ENCODE measurements at regions not wholly inside any gene's neighbourhood (a gene's known extent, or its start where the extent isn't known, plus 50 kb on each side); places are given as distances from the start of the nearest gene placed in this dataset.
A peak's percentile ranks its signal among the peaks of the same experiment; 100 is the strongest.

- Histone ChIP-seq H3K4me3 (ENCODE audit: low read length) (no peak overlapping the region), H3K27ac (ENCODE audit: low read length) (no peak overlapping the region), H3K4me2 (ENCODE audit: low read length) (no peak overlapping the region), H3K9me3 (ENCODE audit: low read length) (no peaks in the 10 kb centered on the region), H3K79me2 (replicated peaks; ENCODE audit: insufficient read depth, low read length) (no peaks in the 10 kb centered on the region), H4K20me1 (ENCODE audit: insufficient read depth) (no peaks in the 10 kb centered on the region), H3K9ac (ENCODE audit: low read length) (no peak overlapping the region), H3F3A (ENCODE audit: insufficient read depth, low read length, poor library complexity, severe bottlenecking) (no peaks in the 10 kb centered on the region), H2AFZ (ENCODE audit: low read depth, low read length) (no peak overlapping the region), H3K36me3 (ENCODE audit: insufficient read depth, low read length) (no peaks in the 10 kb centered on the region), H3K9me2 (ENCODE audit: insufficient read depth, low read length) (no peaks in the 10 kb centered on the region), H3K27me3 (ENCODE audit: insufficient read depth, low read depth, low read length) (no peaks in the 10 kb centered on the region)
- TF ChIP-seq TAF1 (IDR thresholded peaks at IDR 0.05; ENCODE audit: low read depth), result no peak
- no peak for TF ChIP-seq MXI1 (conservative IDR thresholded peaks at IDR 0.05; ENCODE audit: poor library complexity, severe bottlenecking)
- TF ChIP-seq CTCF (IDR thresholded peaks at IDR 0.05; ENCODE audit: poor library complexity, severe bottlenecking), result no peak
- no peak for TF ChIP-seq POLR2AphosphoS5 (IDR thresholded peaks at IDR 0.05)
- no peak for TF ChIP-seq EZH2 (IDR thresholded peaks at IDR 0.05; ENCODE audit: borderline replicate concordance, insufficient read depth, low read length, poor library complexity, severe bottlenecking)
- no peak for TF ChIP-seq RAD21 (conservative IDR thresholded peaks at IDR 0.05)
- TF ChIP-seq REST (IDR thresholded peaks at IDR 0.05; ENCODE audit: borderline replicate concordance), result no peak
- no peak for TF ChIP-seq SMC3 (conservative IDR thresholded peaks at IDR 0.05; ENCODE audit: poor library complexity)
- TF ChIP-seq EP300 (conservative IDR thresholded peaks at IDR 0.05; ENCODE audit: poor library complexity, severe bottlenecking), result no peak
These were observed 728.1 kb upstream of the GRM7 start for GRCh38 chr3:6132684-6133432.

GRCh38 chr3:6142707-6143106, 718.2 kb upstream of the GRM7 start:
- no peak overlapping the region for H3K4me3 ChIP-seq (ENCODE audit: low read length)
- H2AFZ ChIP-seq (ENCODE audit: low read depth, low read length), result no peak overlapping the region
- H3K27ac ChIP-seq (ENCODE audit: low read length), result peak overlapping the region; percentile 73
- H3K36me3 ChIP-seq (ENCODE audit: insufficient read depth, low read length), result no peaks in the 10 kb centered on the region
- H3K9me2 ChIP-seq (ENCODE audit: insufficient read depth, low read length), result no peaks in the 10 kb centered on the region
- H4K20me1 ChIP-seq (ENCODE audit: insufficient read depth), result no peaks in the 10 kb centered on the region
- peak; percentile 94 for TF ChIP-seq EP300 (conservative IDR thresholded peaks at IDR 0.05; ENCODE audit: poor library complexity, severe bottlenecking)
- no peak for TF ChIP-seq SMC3 (conservative IDR thresholded peaks at IDR 0.05; ENCODE audit: poor library complexity)
- TF ChIP-seq MXI1 (conservative IDR thresholded peaks at IDR 0.05; ENCODE audit: poor library complexity, severe bottlenecking), result no peak
- peak; percentile 100 for TF ChIP-seq REST (IDR thresholded peaks at IDR 0.05; ENCODE audit: borderline replicate concordance)
- no peak for TF ChIP-seq TAF1 (IDR thresholded peaks at IDR 0.05; ENCODE audit: low read depth)
- TF ChIP-seq EZH2 (IDR thresholded peaks at IDR 0.05; ENCODE audit: borderline replicate concordance, insufficient read depth, low read length, poor library complexity, severe bottlenecking), result no peak
- TF ChIP-seq POLR2AphosphoS5 (IDR thresholded peaks at IDR 0.05), result peak; percentile 61
- peak; percentile 35 for TF ChIP-seq RAD21 (conservative IDR thresholded peaks at IDR 0.05)
- TF ChIP-seq CTCF (IDR thresholded peaks at IDR 0.05; ENCODE audit: poor library complexity, severe bottlenecking), result no peak
- no peaks in the 10 kb centered on the region for H3K27me3 ChIP-seq (ENCODE audit: insufficient read depth, low read depth, low read length)
- H3F3A ChIP-seq (ENCODE audit: insufficient read depth, low read length, poor library complexity, severe bottlenecking), result no peaks in the 10 kb centered on the region
- no peak overlapping the region for H3K9ac ChIP-seq (ENCODE audit: low read length)
- no peaks in the 10 kb centered on the region for H3K79me2 ChIP-seq (replicated peaks; ENCODE audit: insufficient read depth, low read length)
- H3K9me3 ChIP-seq (ENCODE audit: low read length), result no peaks in the 10 kb centered on the region
- no peak overlapping the region for H3K4me2 ChIP-seq (ENCODE audit: low read length)
